CD14-positive monocyte (primary cell): ENCODE measurements at regions not wholly inside any gene's neighbourhood (a gene's known extent, or its start where the extent isn't known, plus 50 kb on each side); places are given as distances from the start of the nearest gene placed in this dataset.

Experiments
- DNase-seq, 3 donors: peaks; one replicate each; pipeline ENCODE4 v3.0.0-alpha.2; 2011 to 2022
- H2AFZ ChIP-seq: 2 replicates; pipeline ENCODE4 v1.6.0; 2012; ENCODE audit warnings: mild to moderate bottlenecking, low read depth, low read length, inconsistent platforms; ENCODE audit not compliant: insufficient read depth, poor library complexity, severe bottlenecking
- H3K27ac ChIP-seq, 2 donors: 1 replicate in 1 of 2; 2 replicates in 1 of 2; pipeline ENCODE4 v1.5.1; 2012 to 2013; ENCODE audit warnings: low read length in 2 of 2, control low read depth in 1 of 2, inconsistent platforms in 1 of 2, low read depth in 1 of 2, mild to moderate bottlenecking in 1 of 2
- H3K27me3 ChIP-seq, 2 donors: one replicate each; pipeline versions ENCODE4 v1.6.0 to v1.6.1; 2011 to 2013; ENCODE audit warnings: low read length in 2 of 2; ENCODE audit not compliant: control insufficient read depth in 2 of 2, insufficient read depth in 2 of 2
- H3K36me3 ChIP-seq, 2 donors: replicated peaks in 1 of 2; 1 replicate in 1 of 2; 2 replicates in 1 of 2; pipeline versions ENCODE4 v1.5.1 to v1.6.1; 2012 to 2013; ENCODE audit warnings: low read length in 2 of 2, control low read depth in 1 of 2, inconsistent platforms in 1 of 2, mild to moderate bottlenecking in 1 of 2; ENCODE audit not compliant: insufficient read depth in 2 of 2, control insufficient read depth in 1 of 2
- H3K4me1 ChIP-seq, 2 donors: 1 replicate in 1 of 2; 2 replicates in 1 of 2; pipeline versions ENCODE4 v1.5.1 to v1.6.1; 2012 to 2013; ENCODE audit warnings: low read length in 2 of 2, control low read depth in 1 of 2, inconsistent platforms in 1 of 2, mild to moderate bottlenecking in 1 of 2, moderate library complexity in 1 of 2; ENCODE audit not compliant: insufficient read depth in 2 of 2, control insufficient read depth in 1 of 2
- H3K4me2 ChIP-seq: replicated peaks from 2 replicates; pipeline ENCODE3; 2012; ENCODE audit warnings: low read length, moderate library complexity, mild to moderate bottlenecking; ENCODE audit not compliant: poor library complexity, severe bottlenecking; ENCODE audit errors: extremely low read depth
- H3K4me3 ChIP-seq, 3 experiments: fragments of 200-600 bp in 1 of 3; sonication (generic) in 1 of 3; replicated peaks in 1 of 3; 1 replicate in 2 of 3; 2 replicates in 1 of 3; pipeline ENCODE4 v1.5.1; 2011 to 2013; ENCODE audit warnings: low read length in 3 of 3, mild to moderate bottlenecking in 3 of 3, control low read depth in 2 of 3, low read depth in 2 of 3, inconsistent platforms in 1 of 3, moderate library complexity in 1 of 3
- H3K79me2 ChIP-seq: 2 replicates; pipeline ENCODE4 v1.6.0; 2012; ENCODE audit warnings: mild to moderate bottlenecking, control low read depth, inconsistent platforms, low read length, moderate library complexity; ENCODE audit not compliant: insufficient read depth
- H3K9ac ChIP-seq: 2 replicates; pipeline ENCODE4 v1.6.0; 2017; ENCODE audit warnings: low read length, mild to moderate bottlenecking; ENCODE audit not compliant: insufficient read depth, poor library complexity, severe bottlenecking
- H3K9me3 ChIP-seq, 2 donors: replicated peaks in 1 of 2; 1 replicate in 1 of 2; 2 replicates in 1 of 2; pipeline versions ENCODE4 v1.5.1 to v1.6.1; 2012 to 2013; ENCODE audit warnings: low read length in 2 of 2, control low read depth in 1 of 2; ENCODE audit not compliant: control insufficient read depth in 1 of 2, insufficient read depth in 1 of 2
- H4K20me1 ChIP-seq: 2 replicates; pipeline ENCODE4 v1.6.0; 2012; ENCODE audit warnings: mild to moderate bottlenecking, low read length, control low read depth, moderate library complexity; ENCODE audit not compliant: insufficient read depth
- H3K27ac Mint-ChIP-seq, 7 donors: one replicate each; pipeline ENCODE4 v1.8.0; 2020; ENCODE audit warnings: mild to moderate bottlenecking in 7 of 7, mixed read lengths in 7 of 7, moderate library complexity in 6 of 7, inconsistent platforms in 2 of 7
- H3K27me3 Mint-ChIP-seq, 3 donors: one replicate each; pipeline ENCODE4 v1.8.0; 2021 to 2022; ENCODE audit warnings: low read depth in 3 of 3, mild to moderate bottlenecking in 3 of 3, mixed read lengths in 3 of 3, moderate library complexity in 3 of 3, inconsistent platforms in 1 of 3
- H3K36me3 Mint-ChIP-seq, 2 donors: one replicate each; pipeline ENCODE4 v1.8.0; 2020; ENCODE audit warnings: mixed read lengths in 2 of 2, inconsistent platforms in 1 of 2, mild to moderate bottlenecking in 1 of 2
- H3K4me1 Mint-ChIP-seq: one replicate; pipeline ENCODE4 v1.8.0; 2020; ENCODE audit warnings: mild to moderate bottlenecking, mixed read lengths
- H3K4me3 Mint-ChIP-seq, 2 donors: one replicate each; pipeline ENCODE4 v1.8.0; 2020; ENCODE audit warnings: mild to moderate bottlenecking in 2 of 2, mixed read lengths in 2 of 2, moderate library complexity in 1 of 2
- H3K9me3 Mint-ChIP-seq, 7 donors: one replicate each; pipeline ENCODE4 v1.8.0; 2020 to 2022; ENCODE audit warnings: mixed read lengths in 7 of 7, mild to moderate bottlenecking in 6 of 7, moderate library complexity in 6 of 7, inconsistent platforms in 2 of 7
- CTCF ChIP-seq: fragments of 200-600 bp; IDR thresholded peaks from one replicate; pipeline ENCODE4 v1.8.0; 2022; ENCODE audit warnings: antibody characterized with exemption, mild to moderate bottlenecking
- WGBS: methylation state at CpG from one replicate; pipeline ENCODE4 v1.1.5; 2013; ENCODE audit warnings: missing lambda C conversion rate; ENCODE audit not compliant: insufficient coverage; 5-methylcytosine and 5-hydroxymethylcytosine counted together
- intact Hi-C, 2 donors: fragments of 100-400 bp; cut with micrococcal nuclease; formaldehyde crosslinking; loops; one replicate each; pipeline versions ENCODE4 v1.15.0 to v1.15.1; 2023

GRCh38 chr15:61457050-61457733, 228.1 kb upstream of the RORA start:
- H4K20me1 ChIP-seq = no peaks in the 10 kb centered on the region
- H3K79me2 ChIP-seq = no peaks in the 10 kb centered on the region
- peaks cover 0 to 5% (median 0%) of the 10 kb centered on the region in 7 donors for H3K9me3 Mint-ChIP-seq
- intact Hi-C loops = no loop called here
- no peaks in the 10 kb centered on the region for H3K4me1 Mint-ChIP-seq
- no peak overlapping the region for H3K27ac Mint-ChIP-seq
- no peak overlapping the region for H3K4me3 ChIP-seq
- no peak overlapping the region for H2AFZ ChIP-seq
- no peaks in the 10 kb centered on the region for H3K27me3 ChIP-seq
- H3K9ac ChIP-seq = no peak overlapping the region
- no peak overlapping the region for H3K4me3 Mint-ChIP-seq
- H3K4me2 ChIP-seq = no peak overlapping the region
- peaks cover 0 to 2% (median 0%) of the 10 kb centered on the region in 3 donors for H3K27me3 Mint-ChIP-seq
- H3K36me3 ChIP-seq = no peaks in the 10 kb centered on the region
- H3K4me1 ChIP-seq = no peaks in the 10 kb centered on the region
- TF ChIP-seq CTCF = no peak
- no peaks in the 10 kb centered on the region for H3K9me3 ChIP-seq
- no CpG with 5 or more reads among the region's 4 CpGs for WGBS
- no peak for DNase-seq
- H3K36me3 Mint-ChIP-seq = no peaks in the 10 kb centered on the region
- no peak overlapping the region for H3K27ac ChIP-seq

GRCh38 chr15:61449186-61449702, 220.1 kb upstream of the RORA start:
- Mint-ChIP-seq H3K27me3 (peaks cover 2 to 4% (median 4%) of the 10 kb centered on the region in 3 donors), H3K4me3 (no peak overlapping the region), H3K9me3 (peaks cover 0 to 4% (median 0%) of the 10 kb centered on the region in 7 donors), H3K4me1 (no peaks in the 10 kb centered on the region), H3K36me3 (no peaks in the 10 kb centered on the region), H3K27ac (no peak overlapping the region)
- Histone ChIP-seq H2AFZ (no peak overlapping the region), H3K9me3 (no peaks in the 10 kb centered on the region), H3K4me1 (no peaks in the 10 kb centered on the region), H3K27me3 (no peaks in the 10 kb centered on the region), H3K9ac (no peak overlapping the region), H3K4me2 (no peak overlapping the region), H3K27ac (no peak overlapping the region), H3K4me3 (no peak overlapping the region), H4K20me1 (no peaks in the 10 kb centered on the region), H3K79me2 (no peaks in the 10 kb centered on the region), H3K36me3 (no peaks in the 10 kb centered on the region)
- DNase-seq = no peak
- intact Hi-C loops = no loop called here
- no peak for TF ChIP-seq CTCF
